SK-N-SH treated with all-trans-retinoic acid at 6 μM for 48 hours (cell line): ENCODE measurements at regions not wholly inside any gene's neighbourhood (a gene's known extent, or its start where the extent isn't known, plus 50 kb on each side); places are given as distances from the start of the nearest gene placed in this dataset.

Source experiments
- ATAC-seq: fragments of 200-7000 bp; cut with Tn5 transposase; 3 replicates; pipeline ENCODE4 v1.9.1; 2020; ENCODE audit warnings: mild to moderate bottlenecking, moderate library complexity
- BACH2 ChIP-seq: fragments of 250-450 bp; sonication (Bioruptor Pico); IDR thresholded peaks from 2 replicates; pipeline ENCODE4 v1.9.0; 2021; ENCODE audit warnings: mild to moderate bottlenecking, borderline replicate concordance
- CSDC2 ChIP-seq: fragments of 250-450 bp; sonication (Bioruptor Pico); IDR thresholded peaks from 2 replicates; pipeline ENCODE4 v1.5.0; 2020; ENCODE audit warnings: mild to moderate bottlenecking, moderate library complexity
- ESRRG ChIP-seq: fragments of 250-450 bp; sonication (Bioruptor Pico); IDR thresholded peaks from 2 replicates; pipeline ENCODE4 v1.6.1; 2021; ENCODE audit warnings: mild to moderate bottlenecking
- GLIS3 ChIP-seq: fragments of 250-450 bp; sonication (Bioruptor Pico); IDR thresholded peaks from 2 replicates; pipeline ENCODE4 v1.5.0; 2020; ENCODE audit warnings: mild to moderate bottlenecking, moderate library complexity
- OSR1 ChIP-seq: fragments of 250-450 bp; sonication (Bioruptor Pico); IDR thresholded peaks from 2 replicates; pipeline ENCODE4 v1.8.0; 2022; ENCODE audit warnings: moderate library complexity, mild to moderate bottlenecking, inconsistent platforms
- PPARA ChIP-seq: fragments of 250-450 bp; sonication (Bioruptor Pico); IDR thresholded peaks from 2 replicates; pipeline ENCODE4 v1.5.0; 2020; ENCODE audit warnings: mild to moderate bottlenecking, borderline replicate concordance
- RARB ChIP-seq: fragments of 250-450 bp; sonication (Bioruptor Pico); IDR thresholded peaks from 2 replicates; pipeline ENCODE4 v1.8.0; 2021; ENCODE audit warnings: mild to moderate bottlenecking, moderate library complexity
- SNAI2 ChIP-seq: fragments of 250-450 bp; sonication (Bioruptor Pico); IDR thresholded peaks from 2 replicates; pipeline ENCODE4 v1.5.0; 2020; ENCODE audit warnings: mild to moderate bottlenecking, moderate library complexity
- TCF4 ChIP-seq: fragments of 250-450 bp; sonication (Bioruptor Pico); IDR thresholded peaks from 2 replicates; pipeline ENCODE4 v1.8.0; 2021; ENCODE audit warnings: mild to moderate bottlenecking, moderate library complexity, borderline replicate concordance
- TOX ChIP-seq: fragments of 250-450 bp; sonication (Bioruptor Pico); IDR thresholded peaks from 2 replicates; pipeline ENCODE4 v1.8.0; 2021; ENCODE audit warnings: mild to moderate bottlenecking, moderate library complexity, borderline replicate concordance
- ZC3H10 ChIP-seq: fragments of 250-450 bp; sonication (Bioruptor Pico); IDR thresholded peaks from 2 replicates; pipeline ENCODE4 v1.5.1; 2021; ENCODE audit warnings: mild to moderate bottlenecking, moderate library complexity
- ZFP30 ChIP-seq: fragments of 450-650 bp; formaldehyde crosslinking; IDR thresholded peaks from 2 replicates; pipeline ENCODE4 v1.5.0; 2022; ENCODE audit warnings: mild to moderate bottlenecking, moderate library complexity
- ZNF565 ChIP-seq: fragments of 450-650 bp; formaldehyde crosslinking; conservative IDR thresholded peaks from 2 replicates; pipeline ENCODE4 v1.5.0; 2020; ENCODE audit warnings: low read depth, mild to moderate bottlenecking, moderate library complexity
- ZNF70 ChIP-seq: fragments of 450-650 bp; formaldehyde crosslinking; IDR thresholded peaks from 2 replicates; pipeline ENCODE4 v1.5.0; 2020; ENCODE audit warnings: mild to moderate bottlenecking, moderate library complexity
- ZNF8 ChIP-seq: fragments of 450-650 bp; formaldehyde crosslinking; IDR thresholded peaks from 2 replicates; pipeline ENCODE4 v1.5.0; 2020; ENCODE audit warnings: mild to moderate bottlenecking, moderate library complexity
- TF ChIP-seq, protein P1 (sequence below): fragments of 250-450 bp; sonication (Bioruptor Pico); IDR thresholded peaks from 2 replicates; pipeline ENCODE4 v1.8.0; 2021; ENCODE audit warnings: low read depth, mild to moderate bottlenecking, moderate library complexity, borderline replicate concordance
- TF ChIP-seq, protein P2 (sequence below): fragments of 250-450 bp; sonication (Bioruptor Pico); IDR thresholded peaks from 2 replicates; pipeline ENCODE4 v1.5.1; 2020; ENCODE audit warnings: low read depth, mild to moderate bottlenecking, moderate library complexity
- TF ChIP-seq, protein P3 (sequence below): fragments of 250-450 bp; sonication (Bioruptor Pico); IDR thresholded peaks from 2 replicates; pipeline ENCODE4 v1.8.0; 2020; ENCODE audit warnings: mild to moderate bottlenecking, moderate library complexity, borderline replicate concordance
- TF ChIP-seq, protein P4 (sequence below): fragments of 250-450 bp; sonication (Bioruptor Pico); IDR thresholded peaks from 2 replicates; pipeline ENCODE4 v1.5.1; 2021; ENCODE audit warnings: mild to moderate bottlenecking, moderate library complexity
- TF ChIP-seq, protein P5 (sequence below): fragments of 250-450 bp; sonication (Bioruptor Pico); IDR thresholded peaks from 2 replicates; pipeline ENCODE4 v1.5.0; 2020; ENCODE audit warnings: mild to moderate bottlenecking, moderate library complexity

DNA sequence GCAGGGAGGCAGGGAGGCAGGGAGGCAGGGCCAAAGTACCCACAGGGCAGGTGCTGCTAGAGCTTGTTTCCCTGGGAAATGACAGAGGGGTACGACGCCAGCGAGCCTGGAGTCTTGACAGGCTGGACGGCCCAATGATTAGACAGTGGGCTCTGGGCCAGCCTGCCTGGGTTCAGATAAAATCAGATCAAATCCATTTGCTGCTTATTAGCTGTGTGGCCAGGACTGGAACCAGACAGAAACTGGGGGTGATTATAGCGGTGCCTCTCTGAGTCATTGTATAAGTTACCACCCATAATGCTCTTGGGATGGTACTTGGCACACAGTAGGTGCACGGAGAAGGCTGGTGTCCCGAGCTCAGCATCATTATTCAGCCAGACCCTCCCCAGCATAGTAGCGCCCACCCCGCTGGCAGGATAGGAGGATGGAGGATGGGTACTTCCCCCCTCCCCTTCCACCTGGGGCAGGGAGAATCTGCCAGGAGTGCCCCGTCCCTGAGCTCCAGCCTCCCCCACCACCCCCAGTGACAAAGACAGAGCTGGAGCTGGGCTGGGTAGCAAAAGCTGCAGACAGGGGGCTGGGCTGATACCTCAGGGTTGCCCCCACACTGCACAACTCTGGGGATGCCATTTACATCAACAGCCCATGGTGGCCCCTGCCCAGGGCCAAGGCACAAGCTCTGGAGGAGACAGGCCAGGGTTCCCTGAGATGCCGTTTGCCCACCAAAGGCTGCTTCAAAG is 77.6 kb upstream of the TNRC6C start (continued):
- TF ChIP-seq, protein P1, sequence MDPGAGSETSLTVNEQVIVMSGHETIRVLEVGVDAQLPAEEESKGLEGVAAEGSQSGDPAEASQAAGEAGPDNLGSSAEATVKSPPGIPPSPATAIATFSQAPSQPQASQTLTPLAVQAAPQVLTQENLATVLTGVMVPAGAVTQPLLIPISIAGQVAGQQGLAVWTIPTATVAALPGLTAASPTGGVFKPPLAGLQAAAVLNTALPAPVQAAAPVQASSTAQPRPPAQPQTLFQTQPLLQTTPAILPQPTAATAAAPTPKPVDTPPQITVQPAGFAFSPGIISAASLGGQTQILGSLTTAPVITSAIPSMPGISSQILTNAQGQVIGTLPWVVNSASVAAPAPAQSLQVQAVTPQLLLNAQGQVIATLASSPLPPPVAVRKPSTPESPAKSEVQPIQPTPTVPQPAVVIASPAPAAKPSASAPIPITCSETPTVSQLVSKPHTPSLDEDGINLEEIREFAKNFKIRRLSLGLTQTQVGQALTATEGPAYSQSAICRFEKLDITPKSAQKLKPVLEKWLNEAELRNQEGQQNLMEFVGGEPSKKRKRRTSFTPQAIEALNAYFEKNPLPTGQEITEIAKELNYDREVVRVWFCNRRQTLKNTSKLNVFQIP (CRISPR knock-in tag), result no peak
- no peak for TF ChIP-seq ZNF565 (CRISPR knock-in tag)
- TF ChIP-seq TOX, result no peak
- TF ChIP-seq SNAI2, result peak; percentile 81; the same call in 1 of the 2 replicates
- no peak for TF ChIP-seq OSR1 (CRISPR knock-in tag)
- no peak for TF ChIP-seq ZFP30 (CRISPR knock-in tag)
- no peak for TF ChIP-seq PPARA (CRISPR knock-in tag)
- TF ChIP-seq ESRRG, result no peak
- no peak for TF ChIP-seq ZC3H10
- TF ChIP-seq ZNF70, result no peak
- TF ChIP-seq, all 23 proteins: peak for 7

DNA sequence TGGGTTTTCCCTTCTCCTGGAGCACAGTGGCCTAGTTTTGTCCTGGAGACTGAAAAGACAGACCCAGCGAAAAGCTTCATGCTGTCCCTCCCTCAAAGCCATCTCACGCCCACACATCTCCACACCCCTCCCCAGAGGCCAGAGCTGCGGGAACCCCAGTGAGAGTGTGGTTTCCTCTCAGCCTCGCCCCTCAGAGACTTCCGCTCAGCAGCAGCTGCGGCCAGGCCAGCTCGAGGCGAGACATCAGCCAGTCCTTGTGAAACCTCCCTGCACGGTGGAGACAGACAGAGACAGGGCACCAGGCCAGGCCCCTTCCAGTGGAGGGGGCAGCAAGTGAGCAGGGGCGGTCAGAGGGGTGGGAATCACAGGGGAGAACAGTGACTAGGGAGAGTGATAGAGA is 77.0 kb upstream of the TNRC6C start:
- no peak for TF ChIP-seq TOX
- no peak for TF ChIP-seq PPARA (CRISPR knock-in tag)
- TF ChIP-seq ZFP30 (CRISPR knock-in tag), result no peak
- TF ChIP-seq ZNF8 (CRISPR knock-in tag), result no peak
- no peak for TF ChIP-seq CSDC2
- TF ChIP-seq, protein P2, sequence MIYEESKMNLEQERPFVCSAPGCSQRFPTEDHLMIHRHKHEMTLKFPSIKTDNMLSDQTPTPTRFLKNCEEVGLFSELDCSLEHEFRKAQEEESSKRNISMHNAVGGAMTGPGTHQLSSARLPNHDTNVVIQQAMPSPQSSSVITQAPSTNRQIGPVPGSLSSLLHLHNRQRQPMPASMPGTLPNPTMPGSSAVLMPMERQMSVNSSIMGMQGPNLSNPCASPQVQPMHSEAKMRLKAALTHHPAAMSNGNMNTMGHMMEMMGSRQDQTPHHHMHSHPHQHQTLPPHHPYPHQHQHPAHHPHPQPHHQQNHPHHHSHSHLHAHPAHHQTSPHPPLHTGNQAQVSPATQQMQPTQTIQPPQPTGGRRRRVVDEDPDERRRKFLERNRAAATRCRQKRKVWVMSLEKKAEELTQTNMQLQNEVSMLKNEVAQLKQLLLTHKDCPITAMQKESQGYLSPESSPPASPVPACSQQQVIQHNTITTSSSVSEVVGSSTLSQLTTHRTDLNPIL (CRISPR knock-in tag), result no peak
- TF ChIP-seq, protein P3, sequence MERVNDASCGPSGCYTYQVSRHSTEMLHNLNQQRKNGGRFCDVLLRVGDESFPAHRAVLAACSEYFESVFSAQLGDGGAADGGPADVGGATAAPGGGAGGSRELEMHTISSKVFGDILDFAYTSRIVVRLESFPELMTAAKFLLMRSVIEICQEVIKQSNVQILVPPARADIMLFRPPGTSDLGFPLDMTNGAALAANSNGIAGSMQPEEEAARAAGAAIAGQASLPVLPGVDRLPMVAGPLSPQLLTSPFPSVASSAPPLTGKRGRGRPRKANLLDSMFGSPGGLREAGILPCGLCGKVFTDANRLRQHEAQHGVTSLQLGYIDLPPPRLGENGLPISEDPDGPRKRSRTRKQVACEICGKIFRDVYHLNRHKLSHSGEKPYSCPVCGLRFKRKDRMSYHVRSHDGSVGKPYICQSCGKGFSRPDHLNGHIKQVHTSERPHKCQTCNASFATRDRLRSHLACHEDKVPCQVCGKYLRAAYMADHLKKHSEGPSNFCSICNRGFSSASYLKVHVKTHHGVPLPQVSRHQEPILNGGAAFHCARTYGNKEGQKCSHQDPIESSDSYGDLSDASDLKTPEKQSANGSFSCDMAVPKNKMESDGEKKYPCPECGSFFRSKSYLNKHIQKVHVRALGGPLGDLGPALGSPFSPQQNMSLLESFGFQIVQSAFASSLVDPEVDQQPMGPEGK (CRISPR knock-in tag), result no peak
- no peak for TF ChIP-seq OSR1 (CRISPR knock-in tag)
- no peak for TF ChIP-seq GLIS3 (CRISPR knock-in tag)
- TF ChIP-seq, protein P4, sequence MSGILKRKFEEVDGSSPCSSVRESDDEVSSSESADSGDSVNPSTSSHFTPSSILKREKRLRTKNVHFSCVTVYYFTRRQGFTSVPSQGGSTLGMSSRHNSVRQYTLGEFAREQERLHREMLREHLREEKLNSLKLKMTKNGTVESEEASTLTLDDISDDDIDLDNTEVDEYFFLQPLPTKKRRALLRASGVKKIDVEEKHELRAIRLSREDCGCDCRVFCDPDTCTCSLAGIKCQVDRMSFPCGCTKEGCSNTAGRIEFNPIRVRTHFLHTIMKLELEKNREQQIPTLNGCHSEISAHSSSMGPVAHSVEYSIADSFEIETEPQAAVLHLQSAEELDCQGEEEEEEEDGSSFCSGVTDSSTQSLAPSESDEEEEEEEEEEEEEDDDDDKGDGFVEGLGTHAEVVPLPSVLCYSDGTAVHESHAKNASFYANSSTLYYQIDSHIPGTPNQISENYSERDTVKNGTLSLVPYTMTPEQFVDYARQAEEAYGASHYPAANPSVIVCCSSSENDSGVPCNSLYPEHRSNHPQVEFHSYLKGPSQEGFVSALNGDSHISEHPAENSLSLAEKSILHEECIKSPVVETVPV (CRISPR knock-in tag), result no peak
- no peak for TF ChIP-seq SNAI2
- TF ChIP-seq, protein P5, sequence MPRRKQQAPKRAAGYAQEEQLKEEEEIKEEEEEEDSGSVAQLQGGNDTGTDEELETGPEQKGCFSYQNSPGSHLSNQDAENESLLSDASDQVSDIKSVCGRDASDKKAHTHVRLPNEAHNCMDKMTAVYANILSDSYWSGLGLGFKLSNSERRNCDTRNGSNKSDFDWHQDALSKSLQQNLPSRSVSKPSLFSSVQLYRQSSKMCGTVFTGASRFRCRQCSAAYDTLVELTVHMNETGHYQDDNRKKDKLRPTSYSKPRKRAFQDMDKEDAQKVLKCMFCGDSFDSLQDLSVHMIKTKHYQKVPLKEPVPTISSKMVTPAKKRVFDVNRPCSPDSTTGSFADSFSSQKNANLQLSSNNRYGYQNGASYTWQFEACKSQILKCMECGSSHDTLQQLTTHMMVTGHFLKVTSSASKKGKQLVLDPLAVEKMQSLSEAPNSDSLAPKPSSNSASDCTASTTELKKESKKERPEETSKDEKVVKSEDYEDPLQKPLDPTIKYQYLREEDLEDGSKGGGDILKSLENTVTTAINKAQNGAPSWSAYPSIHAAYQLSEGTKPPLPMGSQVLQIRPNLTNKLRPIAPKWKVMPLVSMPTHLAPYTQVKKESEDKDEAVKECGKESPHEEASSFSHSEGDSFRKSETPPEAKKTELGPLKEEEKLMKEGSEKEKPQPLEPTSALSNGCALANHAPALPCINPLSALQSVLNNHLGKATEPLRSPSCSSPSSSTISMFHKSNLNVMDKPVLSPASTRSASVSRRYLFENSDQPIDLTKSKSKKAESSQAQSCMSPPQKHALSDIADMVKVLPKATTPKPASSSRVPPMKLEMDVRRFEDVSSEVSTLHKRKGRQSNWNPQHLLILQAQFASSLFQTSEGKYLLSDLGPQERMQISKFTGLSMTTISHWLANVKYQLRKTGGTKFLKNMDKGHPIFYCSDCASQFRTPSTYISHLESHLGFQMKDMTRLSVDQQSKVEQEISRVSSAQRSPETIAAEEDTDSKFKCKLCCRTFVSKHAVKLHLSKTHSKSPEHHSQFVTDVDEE (CRISPR knock-in tag), result 0 out of 2 replicates have a peak, but pooled peaks have one; percentile 49
- 0 out of 2 replicates have a peak, but pooled peaks have one; percentile 58 for TF ChIP-seq ZNF565 (CRISPR knock-in tag)
- no peak for TF ChIP-seq TCF4 (CRISPR knock-in tag)
- no peak for TF ChIP-seq BACH2
- TF ChIP-seq ZC3H10, result no peak
- peak; percentile 6; the same call in 1 of the 2 replicates for TF ChIP-seq ZNF70
- no peak for TF ChIP-seq RARB
- peak; percentile 75 for ATAC-seq

DNA sequence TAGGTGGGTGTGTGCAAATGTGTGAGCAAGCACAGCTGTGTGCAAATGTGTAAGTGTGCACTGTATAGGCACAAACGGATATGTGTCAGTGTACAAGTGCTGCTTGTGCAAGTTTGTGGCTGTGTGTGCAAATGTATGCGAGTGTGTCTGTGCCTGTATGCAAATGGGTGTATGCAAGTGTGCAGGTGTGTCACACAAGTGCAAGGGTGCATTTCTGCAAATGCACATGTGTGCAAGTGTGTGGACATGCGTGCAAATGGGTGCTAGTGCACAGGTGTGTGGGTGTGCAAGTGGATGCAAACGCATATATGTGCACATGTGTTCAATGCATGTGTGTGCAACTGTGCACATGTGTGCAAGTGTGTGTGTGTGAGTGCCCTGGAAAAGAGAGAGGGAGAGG is 76.5 kb upstream of the TNRC6C start:
- ATAC-seq, result no peak
- TF ChIP-seq, protein P2 (CRISPR knock-in tag), result no peak
- TF ChIP-seq ESRRG (no peak), CSDC2 (no peak), GLIS3 (CRISPR knock-in tag) (no peak), BACH2 (no peak), ZC3H10 (no peak), ZNF565 (CRISPR knock-in tag) (no peak), PPARA (CRISPR knock-in tag) (no peak)
- TF ChIP-seq, protein P3 (CRISPR knock-in tag), result no peak
